ENCODE measurements at regions not wholly inside any gene's neighbourhood (a gene's known extent, or its start where the extent isn't known, plus 50 kb on each side); places are given as distances from the start of the nearest gene placed in this dataset.
"Not testable (repeated sequence)": the region's sequence is repeated elsewhere in the genome, so short reads cannot be mapped to it uniquely, and the experiment has no call there.

- not testable (repeated sequence) for TF ChIP-seq CTCF (IDR thresholded peaks at IDR 0.05; ENCODE audit: low read length); EZH2 (IDR thresholded peaks at IDR 0.05; ENCODE audit: borderline replicate concordance, low read length)
Observed at GRCh38 chr1:187043433-187043832, 214.7 kb downstream of the PLA2G4A start.
